ENCODE measurements at regions not wholly inside any gene's neighbourhood (a gene's known extent, or its start where the extent isn't known, plus 50 kb on each side); places are given as distances from the start of the nearest gene placed in this dataset.
A peak's percentile ranks its signal among the peaks of the same experiment; 100 is the strongest.

GRCh38 chr4:108325561-108325960 lies 156.8 kb upstream of the LEF1 start:
- no peak for DNase-seq

GRCh38 chr4:108324450-108324849 lies 155.7 kb upstream of the LEF1 start:
- DNase-seq: no peak

- DNase-seq: no peak
These were observed 153.8 kb upstream of the LEF1 start for GRCh38 chr4:108322497-108322896.

- DNase-seq: no peak
These were observed 151.3 kb upstream of the LEF1 start for GRCh38 chr4:108320061-108320460.

GRCh38 chr4:108317377-108317776 lies 148.6 kb upstream of the LEF1 start:
- no peak for DNase-seq

- no peak for DNase-seq
These were observed 147.0 kb upstream of the LEF1 start for GRCh38 chr4:108315694-108316093.

- DNase-seq: peak in 3 of 6 experiments; percentile 16 to 29 (median 27)
These were observed 146.3 kb upstream of the LEF1 start for GRCh38 chr4:108314900-108315589.

GRCh38 chr4:108313546-108314339 lies 145.0 kb upstream of the LEF1 start:
- no peak for DNase-seq

- DNase-seq: no peak
These were observed 142.6 kb upstream of the LEF1 start for GRCh38 chr4:108311313-108311712.

GRCh38 chr4:108303488-108304177 lies 134.9 kb upstream of the LEF1 start:
- no peak for DNase-seq

- DNase-seq: peak in 3 of 6 experiments; percentile 1 to 18 (median 15)
These were observed 133.0 kb upstream of the LEF1 start for GRCh38 chr4:108301545-108302251.

- DNase-seq: no peak
These were observed 128.9 kb upstream of the LEF1 start for GRCh38 chr4:108297605-108298004.

GRCh38 chr4:108292229-108292628 lies 123.5 kb upstream of the LEF1 start:
- DNase-seq: no peak

GRCh38 chr4:108291137-108291536 lies 122.4 kb upstream of the LEF1 start:
- no peak for DNase-seq

- DNase-seq: no peak
These were observed 119.2 kb upstream of the LEF1 start for GRCh38 chr4:108287834-108288413.

GRCh38 chr4:108280072-108280471 lies 111.3 kb upstream of the LEF1 start:
- DNase-seq: no peak

- DNase-seq: no peak
These were observed 108.0 kb upstream of the LEF1 start for GRCh38 chr4:108276690-108277089.

GRCh38 chr4:108272986-108273385 lies 104.3 kb upstream of the LEF1 start:
- no peak for DNase-seq

GRCh38 chr4:108272561-108272960 lies 103.8 kb upstream of the LEF1 start:
- DNase-seq: no peak

- no peak for DNase-seq
These were observed 103.3 kb upstream of the LEF1 start for GRCh38 chr4:108272046-108272445.

- no peak for DNase-seq
These were observed 102.0 kb upstream of the LEF1 start for GRCh38 chr4:108270466-108271450.

Measured in stimulated activated naive CD4-positive, alpha-beta T cell (primary cell).